ENCODE measurements at regions not wholly inside any gene's neighbourhood (a gene's known extent, or its start where the extent isn't known, plus 50 kb on each side); places are given as distances from the start of the nearest gene placed in this dataset.
"Not testable (repeated sequence)": the region's sequence is repeated elsewhere in the genome, so short reads cannot be mapped to it uniquely, and the experiment has no call there.

DNA sequence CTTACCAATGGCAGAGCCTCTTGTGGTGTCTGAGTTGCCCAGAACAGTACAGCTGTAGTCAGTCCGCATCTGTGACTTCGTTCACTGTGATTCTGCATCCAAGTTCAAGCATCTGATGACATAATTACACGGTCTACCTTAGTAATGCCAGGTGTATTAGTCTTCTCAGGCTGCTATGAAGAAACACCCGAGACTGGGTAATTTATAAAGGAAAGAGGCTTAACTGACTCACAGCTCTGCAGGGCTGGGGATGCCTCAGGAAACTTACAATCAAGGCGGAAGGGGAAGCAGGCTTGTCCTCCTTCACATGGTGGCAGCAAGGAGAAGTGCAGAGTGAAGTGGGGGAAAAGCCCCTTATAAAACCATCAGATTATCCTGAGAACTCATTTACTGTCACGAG is 163.9 kb upstream of the SULF2 start:
- DNase-seq (ENCODE audit: low read depth), result no peak

DNA sequence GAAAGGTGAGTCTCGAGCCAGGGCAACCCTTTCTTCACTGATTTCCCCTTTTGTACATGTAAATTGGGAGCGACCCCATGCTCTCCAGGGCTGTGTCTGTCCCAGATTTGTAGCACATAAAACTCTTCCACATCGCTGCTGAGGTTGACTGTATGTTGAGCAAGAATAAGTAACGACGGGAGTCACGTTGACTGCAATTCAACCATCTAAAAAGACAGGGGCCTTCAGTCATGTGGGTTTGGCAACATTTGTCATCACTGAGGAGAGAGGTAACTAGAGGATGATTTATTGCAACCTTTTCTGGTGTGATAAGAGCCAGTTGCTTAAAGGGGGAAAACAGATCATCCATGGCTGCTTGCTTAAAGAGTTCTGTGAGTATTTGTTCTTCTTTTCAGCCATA is 159.4 kb upstream of the SULF2 start:
- DNase-seq (ENCODE audit: low read depth), result no peak

DNA sequence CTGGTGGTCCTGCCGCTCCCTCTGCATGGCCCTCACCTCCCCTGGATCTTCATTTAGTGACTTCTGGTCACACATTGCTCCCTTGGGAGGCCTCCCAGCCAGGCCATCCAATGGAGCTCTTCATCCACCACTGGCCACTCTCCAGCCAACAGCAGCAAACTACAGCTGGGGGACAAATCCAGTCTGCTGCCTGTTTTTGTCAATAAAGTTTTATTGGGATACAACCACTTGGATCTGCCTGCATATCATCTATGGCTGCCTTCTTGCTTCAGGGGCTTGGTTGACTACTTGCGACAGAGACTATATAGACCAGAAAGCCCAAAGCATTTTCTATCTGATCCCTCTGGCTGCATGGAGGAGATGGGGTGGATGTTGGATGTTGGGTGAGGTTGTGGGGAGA is 156.6 kb upstream of the SULF2 start:
- DNase-seq (ENCODE audit: low read depth), result no peak

DNA sequence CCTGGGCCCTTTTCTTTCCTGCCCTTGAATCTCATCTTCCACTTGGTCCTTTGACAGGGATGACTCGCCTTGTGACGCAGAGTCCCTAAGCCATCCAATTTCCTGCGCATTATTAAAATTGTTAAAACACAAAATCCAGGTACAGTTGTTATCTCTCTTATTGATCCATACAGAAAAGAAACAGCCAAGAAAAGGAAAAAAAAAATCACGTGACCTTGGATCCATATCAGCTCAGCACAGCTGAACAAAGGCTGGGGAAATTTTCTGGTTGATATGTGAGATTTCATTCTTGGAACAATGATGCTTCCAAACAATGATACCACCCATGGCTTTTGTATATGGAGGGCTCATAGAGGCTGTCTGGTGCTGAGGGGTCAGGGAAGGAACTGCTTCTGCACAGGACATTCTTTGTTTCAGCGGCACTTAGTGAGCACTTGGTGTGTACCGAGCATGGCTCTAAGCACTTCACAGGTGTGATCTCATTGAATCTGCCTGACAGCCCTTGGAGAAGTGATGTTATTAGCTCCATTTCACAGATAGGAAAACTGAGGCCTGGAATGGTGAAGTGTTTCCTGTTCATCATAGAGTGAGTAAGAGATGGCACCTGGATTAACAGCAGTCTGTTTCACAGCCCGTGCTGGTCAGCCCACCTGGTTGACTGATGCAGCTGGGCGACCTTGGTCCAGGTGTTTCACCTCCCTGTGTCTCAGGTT is 155.0 kb upstream of the SULF2 start:
- no peak for DNase-seq (ENCODE audit: low read depth)

DNA sequence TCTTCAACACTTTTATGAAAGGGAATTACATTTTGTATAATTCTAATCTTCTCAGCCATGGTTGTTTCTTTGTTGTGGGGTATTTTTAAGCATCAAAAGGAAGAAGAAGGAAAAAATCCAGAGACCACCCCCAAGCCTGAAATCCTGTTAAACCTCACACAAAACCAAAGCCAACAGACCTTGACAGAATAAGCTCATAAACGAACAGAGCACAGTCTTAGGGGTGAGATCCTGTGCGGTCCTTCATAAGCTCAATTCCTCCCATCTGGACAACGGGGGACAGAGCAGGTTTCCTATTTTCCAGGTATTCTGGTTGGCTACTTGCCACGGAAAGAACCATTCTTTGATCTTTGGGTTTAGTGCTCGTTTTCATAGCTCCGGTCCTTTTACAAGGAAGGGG is 151.3 kb upstream of the SULF2 start:
- DNase-seq (ENCODE audit: low read depth), result no peak

DNA sequence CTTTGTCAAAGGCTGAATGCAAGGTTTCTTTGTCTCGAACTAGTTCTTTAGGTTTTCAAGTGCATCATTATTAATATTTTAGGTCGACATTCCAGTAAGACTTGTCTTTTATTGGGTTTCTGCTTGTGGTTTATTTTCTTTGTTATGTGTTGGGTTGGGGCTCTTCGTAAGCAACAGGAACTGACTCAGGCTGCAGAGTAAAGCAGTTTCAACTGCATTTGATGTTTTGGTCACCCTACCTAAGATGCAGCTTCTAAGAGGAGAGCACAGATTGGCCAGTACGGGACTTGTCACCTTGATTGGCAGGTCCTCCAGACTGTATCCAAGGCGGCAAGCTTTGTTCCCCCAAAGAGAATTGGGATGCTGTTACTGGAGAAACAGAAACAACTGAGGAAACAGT is 149.5 kb upstream of the SULF2 start:
- no peak for DNase-seq (ENCODE audit: low read depth)

DNA sequence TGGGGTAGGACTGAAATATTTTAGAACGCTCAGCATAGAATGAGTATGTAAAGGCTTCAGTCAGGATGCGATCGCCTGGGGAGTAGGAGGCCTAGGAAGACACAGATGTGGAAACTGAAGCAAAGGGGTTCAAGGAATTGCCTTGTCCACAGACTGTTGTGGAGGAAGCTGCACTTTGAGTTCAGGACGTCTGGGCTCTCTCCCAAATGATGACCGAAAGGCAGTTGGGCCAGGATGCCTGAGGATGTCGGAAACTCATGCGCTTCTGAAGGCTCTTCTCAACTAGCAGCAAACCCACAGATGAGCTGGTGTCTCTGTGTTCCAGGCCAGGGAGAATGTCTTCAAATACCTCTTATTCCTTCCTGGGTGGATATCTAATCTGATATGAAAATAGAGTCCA is 146.2 kb upstream of the SULF2 start:
- no peak for DNase-seq (ENCODE audit: low read depth)

DNA sequence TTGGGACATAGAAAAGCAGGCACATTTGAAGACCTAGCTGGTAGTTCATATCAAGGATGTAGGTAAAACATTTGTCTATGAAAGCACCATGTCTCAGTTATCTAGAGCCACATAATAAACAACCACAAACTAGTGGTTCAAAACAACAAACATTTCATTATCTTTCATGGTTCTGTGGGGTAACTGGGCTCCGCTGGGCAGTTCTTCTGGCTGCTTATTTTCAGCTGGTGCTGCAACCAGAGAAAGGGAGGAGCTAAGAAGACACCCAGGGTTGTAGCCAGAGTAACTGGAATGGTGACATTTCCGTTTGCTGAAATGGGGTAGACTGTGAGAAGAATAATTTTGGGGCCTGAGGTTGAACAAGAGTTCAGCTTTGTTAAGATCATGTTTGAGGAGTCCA is 145.7 kb upstream of the SULF2 start:
- DNase-seq (ENCODE audit: low read depth), result no peak

DNA sequence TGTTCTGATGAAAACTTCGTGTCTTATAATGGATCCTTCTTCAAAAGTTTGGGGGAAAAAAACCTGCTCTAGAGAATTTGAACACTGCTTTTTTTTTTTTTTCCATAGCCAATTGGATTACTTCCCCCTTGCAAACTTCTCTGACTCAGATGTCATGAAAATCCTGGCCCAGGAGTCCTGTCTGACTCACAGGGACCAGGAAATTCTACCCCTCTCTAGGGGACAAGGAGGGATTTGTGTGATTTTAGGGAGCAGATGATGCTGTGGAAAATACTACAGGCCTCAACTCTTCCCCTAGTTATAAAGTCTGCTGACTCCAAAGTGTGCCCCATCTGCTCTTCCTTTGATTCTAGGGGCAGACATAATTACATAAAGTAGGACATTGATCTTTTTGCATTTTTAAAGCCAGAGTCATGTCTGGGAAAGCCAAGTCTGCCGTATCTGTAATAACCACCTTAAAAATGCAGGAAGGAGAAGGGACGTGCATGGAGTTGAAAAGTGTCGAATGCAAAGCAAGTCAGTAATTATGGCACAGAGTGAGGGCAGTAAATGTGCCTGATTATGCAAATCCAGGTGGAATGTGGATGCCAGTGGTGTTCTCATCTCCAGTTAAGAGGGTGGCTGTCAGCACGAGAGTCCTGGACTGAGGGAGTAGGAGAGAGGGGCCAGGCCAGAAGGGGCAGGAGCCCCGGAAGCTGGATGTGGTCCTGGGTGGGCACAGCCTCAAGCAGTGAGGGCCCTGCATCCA is 144.3 kb upstream of the SULF2 start:
- DNase-seq (ENCODE audit: low read depth), result peak; percentile 63

DNA sequence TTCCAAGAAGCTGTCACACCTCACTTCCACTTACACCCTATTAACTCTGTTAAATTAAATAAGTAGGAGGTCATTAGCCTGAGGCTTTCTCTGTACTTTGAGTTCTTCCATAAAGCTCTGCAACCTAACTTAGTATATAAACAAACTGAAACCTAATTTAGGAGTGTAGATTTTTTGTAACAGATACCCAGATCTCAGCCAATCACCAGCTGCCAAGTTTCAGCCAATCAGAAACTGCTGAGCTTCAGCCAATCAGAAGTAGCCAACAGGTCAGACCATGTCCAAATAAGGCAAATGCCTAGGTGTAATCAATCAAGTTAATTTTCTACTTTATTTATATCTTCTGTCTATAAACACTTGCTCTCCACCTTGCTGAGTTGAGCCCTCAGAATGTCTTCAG is 142.7 kb upstream of the SULF2 start:
- no peak for DNase-seq (ENCODE audit: low read depth)

DNA sequence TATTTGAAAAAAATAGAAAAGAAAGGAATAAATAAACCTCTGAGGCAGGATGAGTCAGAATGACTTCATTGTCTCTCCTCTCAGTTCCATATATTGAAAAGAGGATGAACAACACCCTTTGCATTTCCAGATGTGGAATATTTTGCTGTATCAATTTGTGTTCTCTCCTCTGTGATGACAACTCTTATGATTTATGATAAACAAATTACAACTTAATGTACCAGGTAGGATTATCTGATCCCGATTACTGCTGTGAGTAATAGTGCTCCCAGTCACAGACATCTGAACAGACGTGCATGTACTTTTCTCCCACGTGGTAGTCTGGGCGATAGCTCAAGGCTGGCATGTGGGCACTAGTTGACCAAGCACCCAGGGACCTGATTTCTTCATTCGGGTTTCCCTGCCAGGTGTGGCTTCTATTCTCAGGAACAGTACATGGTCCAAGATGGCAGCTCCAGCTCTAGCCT is 142.1 kb upstream of the SULF2 start:
- DNase-seq (ENCODE audit: low read depth), result no peak

DNA sequence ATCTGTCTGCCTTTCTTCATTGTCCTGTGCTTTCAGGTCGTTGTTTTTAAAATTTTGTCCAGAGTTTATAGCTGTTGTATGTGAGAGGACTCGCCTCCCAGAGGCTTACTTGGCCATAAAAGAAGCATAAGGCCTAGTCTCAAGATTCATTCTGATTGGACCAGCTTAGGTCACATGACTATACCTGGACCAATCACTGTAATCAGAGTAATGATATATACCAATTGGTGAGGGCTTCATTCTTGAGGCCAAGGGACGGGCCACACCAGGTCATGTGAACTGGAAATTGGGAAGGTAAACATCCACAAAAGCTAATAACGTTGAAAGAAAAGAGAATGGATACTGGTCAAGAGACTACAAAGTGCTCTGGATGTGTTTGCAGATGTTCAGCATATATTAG is 141.4 kb upstream of the SULF2 start:
- DNase-seq (ENCODE audit: low read depth), result no peak

DNA sequence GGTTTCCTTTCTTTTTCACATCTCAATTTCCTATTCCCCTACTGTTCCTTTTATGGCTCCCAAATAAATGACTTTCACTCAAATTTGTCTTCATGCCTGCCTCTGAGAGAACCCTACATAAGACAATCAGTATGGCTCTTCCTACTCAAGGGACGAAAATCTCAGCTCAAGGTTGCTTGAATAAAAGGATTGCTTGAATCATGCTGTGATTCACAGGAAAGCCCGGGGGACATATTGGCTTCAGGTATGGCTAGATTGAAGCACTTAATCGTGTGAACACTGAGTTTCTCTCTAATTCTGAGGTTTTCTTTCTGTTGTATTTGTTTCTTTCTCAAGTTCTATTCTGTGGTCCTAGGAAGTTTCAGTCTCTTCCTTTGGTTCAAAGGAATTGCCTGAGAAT is 140.3 kb upstream of the SULF2 start:
- DNase-seq (ENCODE audit: low read depth), result no peak

DNA sequence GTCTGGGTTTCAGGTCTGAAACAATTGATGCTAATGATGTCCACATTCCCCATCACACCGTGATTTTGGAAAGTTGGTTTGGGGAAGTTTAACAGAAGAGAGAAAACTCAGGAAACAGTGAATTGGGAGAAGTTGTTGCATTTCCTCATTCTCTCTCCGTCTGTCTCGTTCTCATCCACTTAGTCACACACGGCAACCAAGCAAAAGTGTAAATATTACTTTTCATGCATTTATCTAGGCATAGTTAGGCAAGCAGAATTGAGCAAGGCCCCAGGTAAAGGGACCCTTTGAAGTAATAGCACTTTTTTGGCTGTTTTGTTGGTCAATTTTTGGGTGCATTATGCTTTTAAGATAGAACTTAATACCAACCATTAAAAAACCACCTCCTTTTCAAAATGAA is 137.0 kb upstream of the SULF2 start:
- no peak for DNase-seq (ENCODE audit: low read depth)

DNA sequence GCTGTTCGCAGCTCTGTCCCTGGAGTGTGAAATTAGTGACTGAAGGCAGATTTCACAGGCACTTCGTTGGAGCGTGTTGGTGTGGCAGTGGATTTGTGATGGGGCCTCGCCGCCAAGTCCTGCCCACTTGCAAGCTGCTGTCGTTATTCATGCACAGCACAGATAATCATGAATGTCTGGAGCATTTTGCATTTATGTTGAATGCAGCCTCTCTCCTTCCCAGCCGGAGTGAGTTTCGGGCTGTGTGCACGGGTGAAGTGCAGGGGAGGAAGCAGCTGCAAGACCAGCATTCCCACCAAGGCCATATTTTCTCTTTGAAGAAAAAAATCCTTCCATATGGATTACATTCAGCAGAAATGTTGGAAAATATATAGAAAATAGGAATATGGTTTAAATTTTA is 136.5 kb upstream of the SULF2 start:
- not testable (repeated sequence) for DNase-seq (ENCODE audit: low read depth)

DNA sequence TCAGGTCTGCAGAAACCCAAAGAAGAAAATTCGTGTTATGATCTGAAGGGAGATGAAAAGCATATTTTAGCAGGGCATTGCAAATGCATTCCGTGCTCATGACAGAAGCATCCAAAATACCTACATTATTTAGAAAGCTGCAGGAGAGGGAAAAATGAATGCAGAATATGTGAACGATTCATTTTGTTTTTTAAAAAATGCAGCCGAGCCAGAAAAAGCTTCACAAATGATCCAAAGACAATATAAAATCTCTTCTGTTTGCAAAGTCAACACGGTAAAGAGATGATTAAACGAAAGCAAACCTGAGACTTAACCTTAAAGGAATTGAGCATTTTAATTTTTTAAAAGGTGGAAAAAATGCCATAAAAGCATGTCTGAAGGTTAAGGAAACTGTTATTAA is 136.1 kb upstream of the SULF2 start:
- DNase-seq (ENCODE audit: low read depth), result no peak

DNA sequence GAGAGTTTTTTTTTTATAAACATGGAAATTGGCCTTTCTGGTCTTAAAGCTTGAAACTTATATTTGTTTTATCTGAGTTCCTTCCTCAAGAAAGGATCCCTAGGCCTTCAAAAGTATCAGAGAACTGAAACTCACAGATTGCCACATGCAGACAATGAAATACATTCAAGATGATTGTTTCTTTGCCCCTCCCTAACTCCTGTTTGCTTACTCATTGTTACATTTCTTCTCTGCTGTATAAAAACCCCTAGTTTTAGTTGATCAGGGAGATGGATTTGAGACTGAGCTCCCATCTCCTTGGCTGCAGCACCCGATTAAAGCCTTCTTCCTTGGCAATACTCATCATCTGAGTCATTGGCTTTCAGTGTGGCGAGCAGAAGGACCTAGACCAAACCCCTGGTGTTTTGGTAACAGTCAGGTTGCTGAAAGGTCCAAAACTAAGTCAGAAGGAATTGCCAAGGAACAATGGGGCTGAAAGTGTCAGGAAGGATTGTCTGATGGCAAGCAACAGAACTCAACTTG is 132.3 kb upstream of the SULF2 start:
- DNase-seq (ENCODE audit: low read depth), result no peak

DNA sequence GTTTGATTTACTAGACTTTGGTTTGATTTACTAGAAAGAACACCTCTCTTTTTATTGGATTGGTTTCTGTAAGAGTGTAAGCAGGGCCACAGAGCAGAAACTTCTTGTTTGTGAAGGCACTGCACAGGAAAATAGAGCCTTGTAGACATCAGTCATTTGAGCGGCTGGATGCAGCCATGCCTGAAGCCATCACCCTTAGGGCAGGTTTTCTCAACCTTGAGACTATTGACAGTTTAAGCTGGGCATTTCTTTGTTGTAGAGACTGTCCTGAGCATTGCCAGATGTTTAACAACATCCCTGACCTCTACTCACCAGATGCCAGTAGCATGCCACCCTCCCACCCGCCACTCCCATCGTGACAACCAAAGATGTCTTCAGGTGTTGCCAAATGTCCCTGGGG is 130.2 kb upstream of the SULF2 start:
- DNase-seq (ENCODE audit: low read depth), result no peak

DNA sequence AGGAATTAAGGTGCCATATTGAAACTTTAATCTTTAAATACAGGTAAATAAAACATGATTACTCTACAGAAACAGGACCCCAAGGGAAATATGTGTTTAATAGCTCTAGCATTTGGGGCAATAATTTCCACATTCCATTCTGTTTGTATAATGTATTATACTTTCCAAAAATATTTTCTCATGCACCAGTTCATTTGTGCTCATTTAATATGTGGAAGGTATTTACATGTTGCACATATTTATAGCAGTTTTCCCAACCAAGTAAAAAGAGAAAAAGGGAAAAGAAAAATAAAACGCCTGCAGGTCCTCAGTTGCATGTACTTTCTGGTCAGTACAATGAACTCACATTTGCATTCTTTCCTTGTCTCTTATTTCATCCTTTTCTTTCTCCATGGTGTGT is 129.5 kb upstream of the SULF2 start:
- no peak for DNase-seq (ENCODE audit: low read depth)

DNA sequence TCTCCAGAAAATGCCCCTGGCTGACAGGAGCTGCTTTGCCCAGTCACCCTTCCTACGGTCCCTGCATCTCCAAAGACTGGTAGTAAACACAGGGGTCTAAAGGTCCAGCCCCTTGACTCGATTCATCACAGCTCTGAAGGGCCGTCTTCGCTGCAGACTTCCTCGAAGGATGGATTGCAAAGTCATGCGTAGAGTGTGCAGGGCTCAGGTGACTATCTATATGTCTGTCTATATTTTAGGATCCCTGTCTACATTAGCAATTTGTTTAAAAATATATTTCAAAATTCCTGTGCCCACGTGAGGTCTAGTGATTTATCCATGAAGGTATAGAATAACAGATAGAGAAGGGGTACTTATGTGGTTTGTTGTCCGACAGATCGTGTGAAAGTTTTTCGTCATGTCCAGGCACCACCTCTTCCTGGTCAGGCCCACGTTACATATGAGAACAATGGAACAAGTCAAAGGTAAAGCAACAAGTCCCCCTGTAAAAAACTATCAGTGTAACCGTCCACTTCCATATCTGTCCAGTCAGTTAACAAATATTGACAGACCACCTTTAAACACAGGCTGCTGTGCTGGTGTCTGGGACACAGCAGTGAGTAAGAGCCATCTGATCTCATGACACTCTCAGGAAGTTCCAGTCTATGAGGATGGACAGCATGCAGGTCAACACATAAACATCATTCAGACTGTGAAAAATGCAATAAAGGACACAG is 127.7 kb upstream of the SULF2 start:
- DNase-seq (ENCODE audit: low read depth), result not testable (repeated sequence)

DNA sequence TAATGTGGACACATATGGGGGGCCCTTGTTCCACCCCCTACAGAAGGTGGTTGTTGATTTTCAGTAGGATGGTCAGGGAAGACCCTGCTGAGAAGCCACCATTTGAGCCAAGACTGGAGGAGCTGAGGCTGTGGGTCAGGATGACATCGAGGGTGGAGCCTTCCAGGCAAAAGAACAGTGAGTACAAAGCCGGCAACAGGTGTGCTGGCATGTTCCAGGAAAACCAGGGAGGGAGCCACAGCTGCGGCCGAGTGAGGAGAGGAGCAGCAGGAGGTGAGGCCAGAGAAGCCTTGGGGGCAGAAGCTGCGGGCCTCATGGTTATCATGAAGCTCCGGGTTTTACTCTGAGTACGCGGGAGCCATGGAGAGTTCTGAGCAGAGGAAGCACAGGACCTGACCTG is 126.9 kb upstream of the SULF2 start:
- not testable (repeated sequence) for DNase-seq (ENCODE audit: low read depth)

DNA sequence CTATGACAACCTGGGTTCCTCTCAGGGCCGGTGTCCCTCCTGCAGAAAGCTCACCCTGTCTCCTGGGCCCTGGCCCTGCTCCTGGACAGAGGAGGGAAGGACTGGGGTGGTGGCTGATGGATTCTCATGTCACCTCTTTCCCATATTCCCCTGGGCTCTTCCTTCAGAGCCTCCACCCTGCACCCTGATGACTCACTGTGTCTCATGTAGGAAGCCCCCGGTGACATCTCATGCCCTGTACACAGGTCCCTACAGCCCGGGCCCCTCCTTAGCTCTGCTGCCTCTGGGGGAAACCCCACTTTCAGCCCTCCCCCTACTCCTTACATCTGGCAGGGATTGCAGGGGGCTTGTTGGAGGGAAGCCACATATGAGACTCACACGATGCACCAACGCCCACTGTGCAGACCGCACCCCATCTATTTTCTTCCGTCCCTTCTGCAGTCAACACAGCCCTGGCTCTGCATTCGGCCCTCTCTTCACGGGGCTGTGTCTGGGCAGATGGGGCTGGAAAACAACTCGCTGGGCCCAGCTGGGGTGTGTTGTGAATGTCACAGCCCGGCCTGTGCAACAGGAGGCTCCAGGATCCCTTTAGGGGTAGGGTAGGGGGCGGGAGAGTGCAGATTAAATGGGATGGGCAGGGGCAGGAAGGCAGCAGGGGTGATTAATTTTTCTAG is 124.6 kb upstream of the SULF2 start:
- not testable (repeated sequence) for DNase-seq (ENCODE audit: low read depth)
